NCI-H446 (cell line): ENCODE measurements at regions not wholly inside any gene's neighbourhood (a gene's known extent, or its start where the extent isn't known, plus 50 kb on each side); places are given as distances from the start of the nearest gene placed in this dataset.
"Not testable (repeated sequence)": the region's sequence is repeated elsewhere in the genome, so short reads cannot be mapped to it uniquely, and the experiment has no call there.

Experiments used
- DNase-seq, 2 experiments: peaks; one replicate each; lab custom pipeline; 2025; lab: John Stamatoyannopoulos, UW

DNA sequence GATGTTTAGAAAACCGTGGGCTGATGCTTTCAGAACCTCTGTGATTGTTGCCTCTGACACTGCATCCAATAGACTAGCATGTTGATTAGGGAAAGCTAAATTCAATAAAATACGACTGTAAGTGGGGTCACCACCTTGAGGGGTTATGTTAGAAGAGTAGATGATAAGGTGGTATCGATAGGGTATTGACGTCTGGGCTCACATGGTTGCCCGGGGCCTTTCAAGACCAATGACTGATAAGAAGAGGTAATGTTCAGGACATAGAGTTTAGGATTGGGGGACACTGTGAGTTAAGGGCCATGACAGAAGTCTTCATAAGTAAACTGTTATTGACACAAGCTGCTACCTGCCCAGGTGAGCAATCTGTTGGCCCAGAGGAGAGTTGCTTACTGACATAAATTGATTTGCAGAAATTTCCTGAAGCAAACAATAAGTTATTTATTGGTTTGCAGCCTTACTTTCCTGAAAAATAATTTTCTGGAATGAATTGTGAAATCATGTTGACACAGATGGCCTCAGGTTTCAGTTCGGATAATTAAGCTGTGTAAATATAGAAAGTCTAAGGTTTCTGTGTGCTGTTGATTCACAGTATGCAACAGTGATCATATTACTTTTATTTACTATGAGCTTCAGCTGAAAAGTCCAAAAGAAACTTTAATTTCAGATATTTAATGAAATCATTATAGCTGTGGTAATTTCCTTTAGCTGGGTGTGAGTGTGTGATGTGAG, 289.9 kb upstream of the PRSS16 start:
- DNase-seq = not testable (repeated sequence)

DNA sequence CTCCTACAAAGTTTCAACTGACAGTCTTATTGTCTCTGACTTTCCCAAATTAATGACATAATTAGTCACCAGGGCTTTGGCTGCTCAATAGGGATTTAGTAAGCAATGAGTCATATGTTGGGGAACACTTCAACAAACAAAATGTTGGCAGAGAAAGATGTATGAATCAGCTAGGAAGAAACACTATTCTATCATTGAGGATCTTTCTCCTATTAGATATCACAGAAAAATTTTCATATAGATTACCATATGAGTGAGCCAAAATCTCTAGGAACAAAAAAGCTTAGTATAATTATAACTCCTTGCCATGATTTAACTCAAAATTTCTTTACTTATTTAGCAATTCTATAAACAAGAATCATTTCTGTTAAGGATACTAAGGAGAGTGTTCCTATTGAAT, 286.3 kb upstream of the PRSS16 start:
- not testable (repeated sequence) for DNase-seq

DNA sequence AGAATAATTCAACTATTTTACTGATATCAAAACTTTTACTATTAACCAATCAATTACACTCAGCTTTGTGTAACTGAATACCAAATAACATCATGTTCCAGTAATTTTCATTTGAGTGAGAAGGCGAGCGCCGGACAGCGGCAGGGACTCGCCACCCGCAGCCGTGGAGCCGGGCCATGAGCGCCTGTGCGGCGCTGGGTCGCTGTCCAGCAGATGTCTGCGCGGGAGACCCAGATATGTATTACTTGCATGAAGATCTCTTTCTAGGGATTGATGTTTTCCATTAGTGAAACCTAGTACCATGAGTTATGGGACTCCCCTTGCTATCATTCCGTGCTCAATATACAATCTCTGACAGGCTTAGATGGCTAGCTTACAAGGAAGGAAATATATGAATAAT, 245.1 kb upstream of the PRSS16 start:
- no peak for DNase-seq

DNA sequence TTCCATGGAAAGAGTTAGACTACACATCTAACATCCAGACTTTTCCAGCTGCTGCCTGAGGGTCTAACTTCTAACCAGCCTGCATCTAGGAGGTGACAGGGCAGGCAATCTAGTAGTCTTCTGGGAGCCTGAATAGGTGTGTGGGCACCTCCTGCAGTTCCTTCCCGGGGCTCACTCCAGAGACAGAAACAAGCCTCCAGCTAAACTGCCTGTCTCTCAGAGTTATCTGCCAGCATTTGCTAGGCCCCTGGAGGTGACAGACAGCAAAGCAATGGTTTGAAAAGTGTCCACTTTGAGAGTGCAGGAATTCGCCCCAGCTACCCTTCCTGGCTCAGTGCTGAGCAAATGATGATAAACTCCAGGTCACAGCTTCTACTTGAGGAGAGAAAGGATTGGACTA, 240.5 kb upstream of the PRSS16 start:
- no peak for DNase-seq

DNA sequence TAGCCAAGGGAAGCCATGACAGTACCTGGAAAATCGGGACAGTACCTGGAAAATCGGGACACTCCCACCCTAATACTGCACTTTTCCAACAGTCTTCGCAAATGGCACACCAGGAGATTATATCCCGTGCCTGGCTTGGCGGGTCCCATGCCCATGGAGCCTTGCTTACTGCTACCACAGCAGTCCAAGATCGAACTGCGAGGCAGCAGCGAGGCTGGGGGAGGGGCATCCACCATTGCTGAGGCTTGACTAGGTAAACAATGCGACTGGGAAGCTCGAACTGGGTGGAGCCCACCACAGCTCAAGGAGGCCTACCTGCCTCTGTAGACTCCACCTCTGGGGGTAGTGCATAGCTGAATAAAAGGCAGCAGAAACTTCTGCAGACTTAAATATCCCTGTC, 238.9 kb upstream of the PRSS16 start:
- DNase-seq = not testable (repeated sequence)

DNA sequence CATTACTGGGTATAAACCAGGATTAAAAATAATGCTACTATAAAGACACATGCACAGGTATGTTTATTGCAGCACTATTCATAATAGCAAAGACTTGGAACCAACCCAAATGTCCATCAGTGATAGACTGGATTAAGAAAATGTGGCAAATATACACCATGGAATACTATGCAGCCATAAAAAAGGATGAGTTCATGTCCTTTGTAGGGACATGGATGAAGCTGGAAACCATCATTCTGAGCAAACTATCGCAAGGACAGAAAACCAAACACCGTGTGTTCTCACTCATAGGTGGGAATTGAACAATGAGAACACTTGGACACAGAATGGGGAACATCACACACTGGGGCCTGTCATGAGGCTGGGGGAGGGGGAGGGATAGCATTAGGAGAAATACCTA, 233.4 kb upstream of the PRSS16 start:
- DNase-seq = not testable (repeated sequence)

DNA sequence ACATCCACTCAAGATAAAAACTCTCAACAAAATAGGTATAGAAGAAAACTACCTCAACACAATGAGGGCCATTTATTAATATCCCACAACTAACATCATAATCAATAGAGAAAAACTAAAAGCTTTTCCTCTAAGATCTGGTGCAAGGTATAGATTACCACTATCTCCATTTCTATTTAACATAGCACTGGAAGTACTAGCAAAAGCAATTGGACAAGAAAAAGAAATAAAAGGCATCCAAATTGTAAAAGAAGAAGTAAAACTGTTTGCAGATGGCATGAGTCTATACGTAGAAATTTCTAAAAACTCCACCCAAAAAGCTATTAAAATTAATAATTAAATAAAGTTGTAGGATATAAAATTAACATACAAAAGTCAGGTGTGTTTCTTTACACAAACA, 230.8 kb upstream of the PRSS16 start:
- DNase-seq = no peak

DNA sequence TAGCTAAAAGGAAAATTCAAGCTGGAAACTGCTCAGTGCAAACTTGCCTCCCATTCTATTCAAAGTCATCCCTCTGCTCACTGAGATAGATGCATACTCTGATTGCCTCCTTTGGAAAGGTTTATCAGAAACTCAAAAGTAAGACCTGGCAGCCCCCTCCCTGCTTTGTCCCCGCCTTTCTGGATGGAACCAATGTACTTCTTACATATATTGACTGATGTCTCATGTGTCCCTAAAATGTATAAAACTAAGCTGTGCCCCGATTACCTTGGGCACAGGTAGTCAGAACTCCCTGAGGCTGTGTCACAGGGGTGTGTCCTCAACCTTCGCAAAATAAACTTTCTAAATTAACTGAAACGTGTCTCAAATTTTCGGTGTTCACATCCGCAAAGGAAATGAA, 229.1 kb upstream of the PRSS16 start:
- DNase-seq = not testable (repeated sequence)

DNA sequence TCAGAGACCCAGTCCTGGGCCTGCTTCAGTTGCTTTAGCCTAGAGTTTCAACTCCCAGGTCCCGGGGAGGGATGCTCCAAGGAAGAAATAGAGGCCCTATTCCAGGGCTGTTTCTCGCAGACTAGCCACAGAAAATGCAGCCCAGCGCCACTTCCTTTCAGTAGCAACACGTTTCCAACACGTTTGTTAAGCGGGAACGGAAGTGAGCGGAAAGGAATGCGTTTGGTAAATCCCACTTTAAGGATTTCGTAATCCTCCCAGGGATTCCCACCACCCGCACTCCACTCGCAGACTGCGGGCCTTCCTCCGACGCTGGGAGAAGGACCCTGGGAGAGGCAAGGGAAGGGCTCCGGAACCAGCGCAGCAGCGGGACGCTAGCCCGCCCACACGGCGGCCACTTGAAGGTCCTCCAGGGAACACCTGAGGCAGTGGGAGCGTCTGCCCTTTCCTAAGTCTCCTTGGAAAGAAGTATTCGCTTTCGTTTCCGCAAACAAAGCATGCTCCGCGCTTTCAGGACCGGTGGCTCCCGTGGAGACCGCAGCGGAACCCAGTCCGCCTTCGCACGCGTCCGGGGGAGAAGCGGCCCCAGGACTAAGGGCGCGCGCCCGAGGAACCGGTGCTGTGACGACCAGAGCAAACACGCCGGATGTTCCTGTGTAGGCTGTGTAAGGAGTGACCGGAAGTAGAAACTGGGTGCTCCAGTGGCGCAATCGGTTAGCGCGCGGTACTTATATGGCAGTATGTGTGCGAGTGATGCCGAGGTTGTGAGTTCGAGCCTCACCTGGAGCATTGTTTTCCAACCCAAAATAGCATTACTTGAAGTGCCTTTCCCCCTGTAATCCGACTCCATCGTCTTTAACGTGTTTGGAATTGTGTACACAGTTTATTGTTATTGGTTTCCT, 227.6 kb upstream of the PRSS16 start:
- peak; percentile 53 to 83 for DNase-seq

DNA sequence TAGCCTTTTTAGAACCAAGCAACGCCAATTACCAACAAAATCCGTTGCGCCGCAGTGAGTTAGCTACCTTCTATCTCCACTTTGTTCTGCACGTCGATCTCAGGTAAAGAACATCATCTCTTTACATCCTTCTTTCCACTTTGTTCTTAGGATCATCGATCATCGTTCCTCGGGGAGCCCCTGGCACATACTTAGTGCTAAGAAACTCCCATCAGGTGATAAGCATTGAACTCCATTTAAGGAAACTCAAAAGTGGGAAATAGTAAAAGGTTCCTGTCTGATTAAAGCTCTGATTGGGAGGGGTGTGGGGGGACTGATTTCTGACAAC, 227.0 kb upstream of the PRSS16 start:
- DNase-seq = no peak

DNA sequence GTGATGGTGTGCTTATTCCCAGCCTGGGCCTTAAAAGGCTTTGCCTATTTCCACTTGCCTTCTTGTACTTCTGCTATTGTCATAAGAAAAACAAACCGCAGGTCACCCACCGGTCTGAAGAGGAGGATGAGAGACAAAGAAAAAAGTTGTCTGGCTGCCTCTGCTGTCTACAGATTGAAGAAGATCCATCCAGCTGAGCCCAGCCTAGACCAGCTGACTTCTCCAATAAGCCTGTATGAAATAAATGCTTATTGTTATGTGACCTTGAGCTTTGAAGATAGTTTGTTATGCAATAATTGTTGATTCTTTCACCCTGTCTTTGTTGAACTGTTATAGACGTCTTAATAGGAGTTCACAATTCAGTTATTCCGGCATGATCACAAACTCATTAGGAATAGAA, 223.8 kb upstream of the PRSS16 start:
- no peak for DNase-seq

DNA sequence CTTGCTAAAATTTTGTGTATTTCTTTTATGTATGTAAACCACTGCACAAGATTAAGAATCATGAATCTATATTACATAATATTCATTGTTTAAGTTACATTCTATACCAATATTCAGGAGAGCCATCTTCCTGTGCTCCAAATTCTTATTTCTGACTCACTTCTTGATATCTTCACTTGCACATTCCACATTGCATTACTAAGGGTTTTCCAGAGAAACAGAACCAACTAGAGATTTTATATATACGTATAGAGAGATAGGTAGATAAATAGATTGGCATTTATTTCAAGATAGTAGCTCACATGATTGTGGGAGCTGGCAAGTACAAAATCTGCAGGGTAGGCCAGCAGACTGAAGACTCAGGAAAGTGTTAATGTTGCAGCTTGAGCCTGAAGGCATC, 222.2 kb upstream of the PRSS16 start:
- DNase-seq = no peak

DNA sequence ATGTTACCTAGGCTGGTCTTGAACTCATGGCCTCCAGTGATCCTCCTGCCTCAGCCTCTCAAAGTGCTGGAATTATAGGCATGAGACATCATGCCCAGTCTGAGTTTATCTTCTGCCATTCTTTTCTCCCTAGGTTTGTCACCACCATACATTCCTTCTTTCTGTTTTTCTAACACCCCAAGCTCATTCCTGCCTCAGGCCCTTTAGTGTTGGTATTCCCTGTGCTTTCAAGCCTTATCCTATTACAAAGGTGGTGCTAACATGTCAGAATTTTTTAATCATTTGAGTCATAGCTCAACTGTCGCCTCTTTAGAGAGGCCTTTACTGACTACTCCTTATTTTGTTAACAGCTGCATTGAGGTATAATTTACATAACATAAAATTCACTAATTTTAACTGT, 221.1 kb upstream of the PRSS16 start:
- no peak for DNase-seq

DNA sequence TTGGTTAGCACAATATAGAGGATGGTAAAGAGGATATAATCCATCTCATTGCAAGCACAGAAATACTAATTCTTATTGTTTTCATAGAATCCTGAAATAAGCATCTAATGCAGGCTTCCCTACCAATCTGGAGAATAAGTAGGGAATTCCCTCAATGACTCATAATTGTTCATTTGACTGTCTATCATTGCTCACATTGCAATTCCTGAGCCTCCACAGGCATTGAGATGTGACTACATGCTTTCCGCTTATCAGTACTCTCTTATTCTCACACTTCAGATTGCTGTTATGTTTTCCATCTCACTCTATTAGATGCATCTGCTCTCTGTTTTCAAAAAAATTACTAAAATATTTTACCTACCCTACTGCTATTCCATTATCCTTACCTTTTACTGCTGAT, 216.2 kb upstream of the PRSS16 start:
- no peak for DNase-seq

DNA sequence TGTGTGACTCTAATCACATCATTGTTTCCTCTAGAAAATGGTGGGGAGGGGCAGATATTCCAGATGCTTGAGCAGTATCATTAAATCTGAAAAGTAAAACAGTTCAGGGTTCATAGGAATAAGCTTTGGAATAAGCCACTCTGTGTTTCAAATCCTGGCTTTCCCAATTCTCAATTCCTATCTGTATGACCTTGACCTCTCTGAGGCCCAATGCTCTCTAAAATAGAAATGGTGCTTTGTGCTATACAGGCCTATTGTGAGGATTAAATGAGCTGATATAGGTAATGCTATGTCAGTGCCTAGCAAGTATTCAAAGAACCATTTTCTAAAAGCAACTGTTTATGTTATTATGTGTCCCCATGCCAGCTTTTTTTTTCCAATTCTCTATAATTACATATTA, 209.0 kb upstream of the PRSS16 start:
- DNase-seq = no peak

DNA sequence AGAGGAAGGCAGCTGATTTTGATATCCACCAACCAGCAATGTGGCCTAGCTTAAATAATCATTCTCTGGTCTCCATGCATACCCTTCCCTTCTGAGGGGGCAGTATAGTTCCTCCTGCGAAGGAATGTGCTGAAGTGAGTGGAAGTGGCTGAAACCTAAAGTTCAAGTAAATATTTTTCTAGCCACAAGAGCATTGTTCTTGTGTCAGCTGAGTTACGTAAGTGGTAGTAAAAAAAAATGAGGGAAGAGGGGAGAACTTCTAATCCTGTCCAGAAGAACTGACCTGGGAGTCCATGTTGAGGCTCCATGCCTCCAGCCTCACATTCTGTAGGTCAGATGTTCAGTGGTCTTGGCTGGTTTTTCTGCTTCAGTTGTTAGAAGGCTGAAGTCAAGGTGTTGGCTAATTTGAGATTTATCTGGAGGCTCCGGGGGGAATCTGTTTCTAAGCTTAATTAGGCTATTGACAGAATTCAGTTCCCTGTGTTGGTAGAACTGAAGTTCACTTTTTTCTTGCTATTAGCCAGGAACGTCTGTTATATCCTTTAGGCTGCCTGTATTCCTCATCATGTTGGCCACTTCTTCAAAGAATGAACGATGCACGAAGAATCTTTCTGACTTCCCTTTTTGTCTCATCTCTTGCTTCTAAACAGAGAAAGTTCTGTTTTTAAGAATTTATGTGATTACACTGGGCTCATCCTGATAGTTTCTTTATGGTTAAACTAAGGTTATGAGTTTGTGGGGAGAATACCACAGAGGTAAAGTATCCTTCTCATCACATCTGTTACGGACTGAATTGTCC, 207.1 kb upstream of the PRSS16 start:
- no peak for DNase-seq

DNA sequence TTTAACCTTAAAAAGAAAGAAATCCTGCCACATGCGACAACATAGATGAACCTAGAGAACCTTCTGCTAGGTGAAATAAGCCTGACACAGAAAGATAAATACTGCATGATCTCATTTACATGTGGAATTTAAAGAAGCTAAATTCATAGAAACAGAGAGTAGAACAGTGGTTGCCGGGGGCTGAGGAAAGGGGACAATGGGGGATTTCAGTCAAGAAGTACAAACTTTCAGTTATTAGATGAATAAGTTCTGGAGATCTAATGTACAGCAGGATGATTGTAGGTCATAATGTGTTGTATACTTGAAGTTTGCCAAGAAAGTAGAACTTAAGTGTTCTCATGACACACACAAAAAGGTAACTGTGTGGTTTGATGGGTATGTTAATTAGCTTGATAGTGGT, 204.3 kb upstream of the PRSS16 start:
- no peak for DNase-seq

DNA sequence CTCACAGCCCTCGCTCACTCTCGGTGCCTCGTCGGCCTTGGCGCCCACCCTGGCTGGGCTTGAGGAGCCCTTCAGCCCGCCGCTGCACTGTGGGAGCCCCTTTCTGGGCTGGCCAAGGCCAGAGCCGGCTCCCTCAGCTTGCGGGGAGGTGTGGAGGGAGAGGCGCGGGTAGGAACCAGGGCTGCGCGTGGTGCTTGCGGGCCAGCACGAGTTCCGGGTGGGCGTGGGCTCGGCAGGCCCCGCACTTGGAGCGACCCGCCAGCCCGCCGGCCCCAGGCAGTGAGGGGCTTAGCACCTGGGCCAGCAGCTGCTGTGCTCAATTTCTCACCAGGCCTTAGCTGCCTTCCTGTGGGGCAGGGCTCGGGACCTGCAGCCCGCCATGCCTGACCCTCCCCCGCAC, 202.4 kb upstream of the PRSS16 start:
- not testable (repeated sequence) for DNase-seq

DNA sequence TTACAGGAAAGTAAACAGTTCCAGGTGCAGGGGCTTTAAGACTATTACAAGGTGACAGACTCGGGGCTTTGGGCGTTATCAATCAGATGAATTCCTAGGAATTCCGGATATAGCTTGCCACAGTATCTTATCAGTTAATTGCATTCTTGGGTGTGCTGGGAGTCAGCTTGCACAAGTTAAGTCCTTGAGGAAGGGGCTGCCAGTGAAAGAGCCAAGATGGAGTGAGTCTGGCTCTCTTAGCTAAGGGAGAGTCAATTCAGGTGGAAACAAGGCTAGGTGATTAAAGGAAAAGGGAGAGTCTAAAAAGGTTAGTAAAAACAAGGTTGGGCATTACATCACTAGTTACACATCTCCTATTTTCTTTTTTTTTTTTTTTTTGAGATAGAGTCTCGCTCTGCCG, 199.8 kb upstream of the PRSS16 start:
- not testable (repeated sequence) for DNase-seq

DNA sequence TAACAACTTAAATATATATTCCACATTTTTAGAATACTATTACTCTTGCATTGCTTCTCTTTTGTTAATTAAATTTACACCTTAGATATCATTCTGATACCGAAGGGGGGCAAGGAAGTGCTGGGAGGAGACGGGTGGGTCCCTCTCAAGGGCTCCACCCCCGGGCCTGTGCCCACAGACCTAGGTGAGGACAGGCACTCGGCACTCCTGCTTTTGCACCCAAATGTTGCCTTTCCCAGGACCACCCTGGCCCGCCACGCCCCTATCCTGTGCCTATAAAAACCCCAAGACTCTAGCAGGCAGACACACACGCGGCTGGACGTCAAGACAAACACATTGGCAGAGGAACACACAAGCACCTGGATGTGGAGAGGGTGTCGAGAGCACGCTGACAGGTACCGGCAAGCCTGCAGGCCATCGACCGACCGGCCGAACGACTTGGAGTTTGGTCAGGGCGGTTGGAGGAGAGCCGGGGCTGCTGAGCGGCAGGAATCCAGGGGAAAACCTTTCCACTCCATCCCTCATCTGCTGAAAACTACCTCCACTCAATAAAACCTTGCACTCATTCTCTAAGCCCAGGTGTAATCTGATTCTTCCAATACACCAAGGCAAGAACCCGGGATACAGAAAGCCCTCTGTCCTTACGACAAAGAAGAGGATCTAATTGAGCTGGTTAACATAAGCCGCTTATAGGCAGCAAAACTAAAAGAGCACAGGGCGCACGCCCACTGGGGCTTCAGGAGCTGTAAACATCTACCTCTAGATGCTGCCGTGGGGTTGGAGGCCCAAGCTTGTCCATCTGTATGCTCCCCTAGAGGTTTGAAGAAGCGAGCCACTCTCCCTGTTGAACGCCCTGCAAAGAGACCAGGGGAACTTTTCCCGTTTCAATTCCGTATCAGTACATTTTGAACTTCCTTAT, 197.4 kb upstream of the PRSS16 start:
- no peak for DNase-seq

DNA sequence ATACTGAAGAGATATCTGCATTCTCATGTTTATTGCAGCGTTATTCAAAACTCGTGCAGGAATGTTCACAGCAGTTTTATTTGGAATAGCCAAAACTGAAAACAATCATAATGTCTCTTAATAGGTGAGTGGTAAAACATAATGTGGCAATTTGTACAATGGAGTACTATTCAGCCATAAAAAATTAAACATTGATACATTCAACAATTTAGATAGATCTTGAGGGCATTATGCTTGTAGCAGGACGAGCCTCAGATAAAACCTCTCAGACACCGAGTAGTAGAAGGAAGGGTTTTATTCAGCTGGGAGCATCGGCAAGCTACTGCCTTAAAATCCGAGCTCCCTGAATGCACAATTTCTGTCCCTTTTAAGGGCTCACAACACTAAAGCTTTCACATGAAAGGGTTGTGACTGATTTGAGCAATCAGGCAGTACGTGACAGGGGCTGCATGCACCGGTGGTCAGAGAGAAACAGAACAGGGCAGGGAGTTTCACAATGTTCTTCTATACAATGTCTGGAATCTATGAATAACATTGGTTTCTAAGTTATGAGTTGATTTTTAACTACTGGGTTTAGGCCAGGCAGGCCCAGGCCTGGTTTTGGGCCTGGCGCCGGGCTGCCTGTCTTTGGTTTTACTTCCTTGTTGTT, 195.3 kb upstream of the PRSS16 start:
- DNase-seq = not testable (repeated sequence)
